Heart left ventricle (tissue), 16 donors: ENCODE measurements at regions not wholly inside any gene's neighbourhood (a gene's known extent, or its start where the extent isn't known, plus 50 kb on each side); places are given as distances from the start of the nearest gene placed in this dataset.

Experiments used
- ATAC-seq, 4 donors: fragments of 200-7000 bp; cut with Tn5 transposase; one replicate each; pipeline ENCODE4 v1.9.1; 2020 to 2022; ENCODE audit warnings: moderate library complexity in 4 of 4, mild to moderate bottlenecking in 3 of 4, moderate number of reproducible peaks in 1 of 4
- DNase-seq, 5 donors: peaks; one replicate each; pipeline ENCODE4 v3.0.0-alpha.2; 2020
- H3K27ac ChIP-seq, 12 donors: fragments of 200-600 bp; sonication (generic) in 4 of 12; one replicate each; pipeline versions ENCODE4 v1.5.0 to v1.8.0; 2016 to 2022; ENCODE audit warnings: mild to moderate bottlenecking in 2 of 12
- H3K27me3 ChIP-seq, 9 donors: fragments of 200-600 bp; sonication (generic) in 2 of 9; one replicate each; pipeline versions ENCODE4 v1.5.1 to v1.8.0; 2016 to 2022; ENCODE audit warnings: mild to moderate bottlenecking in 3 of 9
- H3K36me3 ChIP-seq, 9 donors: fragments of 200-600 bp; sonication (generic) in 2 of 9; one replicate each; pipeline versions ENCODE4 v1.5.0 to v1.8.0; 2018 to 2022; ENCODE audit warnings: mild to moderate bottlenecking in 2 of 9
- H3K4me1 ChIP-seq, 12 donors: fragments of 200-600 bp; sonication (generic) in 4 of 12; one replicate each; pipeline versions ENCODE4 v1.5.0 to v1.8.0; 2016 to 2022; ENCODE audit warnings: mild to moderate bottlenecking in 3 of 12
- H3K4me3 ChIP-seq, 12 donors: fragments of 200-600 bp; sonication (generic) in 4 of 12; one replicate each; pipeline versions ENCODE4 v1.5.0 to v1.8.0; 2017 to 2022; ENCODE audit warnings: mild to moderate bottlenecking in 9 of 12, moderate library complexity in 4 of 12
- H3K9me3 ChIP-seq, 12 donors: fragments of 200-600 bp; sonication (generic) in 4 of 12; one replicate each; pipeline versions ENCODE4 v1.5.0 to v1.8.0; 2016 to 2022; ENCODE audit warnings: mild to moderate bottlenecking in 1 of 12
- CTCF ChIP-seq, 12 donors: fragments of 200-600 bp; sonication (generic) in 4 of 12; IDR thresholded peaks; one replicate each; pipeline versions ENCODE4 v1.5.0 to v1.8.0; 2018 to 2022; ENCODE audit warnings: antibody characterized with exemption in 12 of 12, mild to moderate bottlenecking in 5 of 12
- POLR2A ChIP-seq, 2 donors: fragments of 450-650 bp; IDR thresholded peaks; one replicate each; pipeline ENCODE4 v1.6.1; 2017; ENCODE audit warnings: antibody characterized with exemption in 2 of 2, mild to moderate bottlenecking in 2 of 2, moderate library complexity in 2 of 2
- WGBS, 4 donors: extraction: QIAGEN DNeasy Blood & Tissue Kit in 2 of 4; methylation state at CpG; one replicate each; pipeline versions ENCODE4 v1.1.5 to v1.1.7; 2013 to 2018; 5-methylcytosine and 5-hydroxymethylcytosine counted together
- intact Hi-C, 10 donors: fragments of 100-400 bp; cut with DNase I; formaldehyde crosslinking; loops; one replicate each; pipeline versions ENCODE4 v1.11.1 to v1.14.2; 2022
- donor health status: ischemic (EF 13 %, LVEDD 7.1; RV severe dilation, severe dysfunction).
- donor health status: healthy with polysubstance abuse.
- donor health status: DM: no; HTN: yes; CAD: no.
- donor health status: DM: no; HTN: no; CAD: no.
- donor health status: ischemic (EF 25% LVEDD 6.9; RV normal size, moderate dysfunction).
- donor health status: ischemic (EF 25% LVEDD 5.7; RV mildly dilated, moderate dysfunction).
- donor health status: healthy.
- donor health status: DM: yes; HTN: yes; CAD: no.
- donor health status: ischemic (EF 35%, LVEDD 5.7; RV mildly dilated, moderate dysfunction).
- donor health status: nonischemic (EF 11% LVEDD 7.7; RV severe dilation, severe dysfunction).
- donor health status: DM: yes; HTN: yes; CAD: no.
- donor health status: PGD.
- donor health status: ischemic (EF 29% LVEDD 5.4; RV normal size, mild dysfunction).
- donor health status: nonischemic (EF 23%, LVEDD 6.1; RV moderate dilation, normal function).

GRCh38 chr13:75202981-75203380 lies 279.0 kb downstream of the TBC1D4 start:
- TF ChIP-seq POLR2A (IDR thresholded peaks at IDR 0.05) (no peak), CTCF (IDR thresholded peaks at IDR 0.05) (no peak)
- no peak overlapping the region for H3K27ac ChIP-seq
- 96 to 98% (median 97%) methylated on average over 3 of the region's 3 CpGs for WGBS, 4 donors

GRCh38 chr13:75197803-75198202 lies 284.2 kb downstream of the TBC1D4 start:
- Histone ChIP-seq H3K27ac (peak overlapping the region in 1 of 12 donors; percentile 2), H3K9me3 (no peaks in the 10 kb centered on the region), H3K36me3 (no peaks in the 10 kb centered on the region), H3K4me1 (peaks cover 0 to 43% (median 18%) of the 10 kb centered on the region in 12 donors), H3K4me3 (no peak overlapping the region), H3K27me3 (no peaks in the 10 kb centered on the region)
- TF ChIP-seq CTCF (IDR thresholded peaks at IDR 0.05) (no peak), POLR2A (IDR thresholded peaks at IDR 0.05) (no peak)
- DNase-seq (peak in 1 of 5 donors; percentile 15), ATAC-seq (no peak)
- intact Hi-C loops = loop anchor here in 1 of 10 donors (10.0 kb wide), 1 partner anchor 1063 kb away; the partner anchor contains the start of gene KLF12
- WGBS, 4 donors = 21 to 37% (median 33%) methylated on average over 4 of the region's 4 CpGs

More at GRCh38 chr13:75202981-75203380, 279.0 kb downstream of the TBC1D4 start:
- DNase-seq (no peak), ATAC-seq (no peak)
- Histone ChIP-seq H3K4me1 (peaks cover 0 to 6% (median 0%) of the 10 kb centered on the region in 12 donors), H3K27me3 (no peaks in the 10 kb centered on the region), H3K4me3 (no peak overlapping the region), H3K9me3 (peaks cover 0 to 27% (median 0%) of the 10 kb centered on the region in 12 donors), H3K36me3 (no peaks in the 10 kb centered on the region)
- intact Hi-C loops = no loop called here

GRCh38 chr13:75196147-75196837 lies 285.7 kb downstream of the TBC1D4 start:
- H3K27me3 ChIP-seq = no peaks in the 10 kb centered on the region
- ATAC-seq = peak in 3 of 4 donors; percentile 31 to 69 (median 52)
- 48 to 58% (median 52%) methylated on average over 4 of the region's 4 CpGs for WGBS, 4 donors
- H3K4me3 ChIP-seq = no peak overlapping the region
- no peaks in the 10 kb centered on the region for H3K36me3 ChIP-seq
- peaks cover 0 to 43% (median 18%) of the 10 kb centered on the region in 12 donors for H3K4me1 ChIP-seq
- peak overlapping the region in 7 of 12 donors; percentile 7 to 74 (median 68) for H3K27ac ChIP-seq
- intact Hi-C loops = loop anchor here in 1 of 10 donors (10.0 kb wide), 1 partner anchor 1061 kb away; the partner anchor contains the start of gene KLF12
- TF ChIP-seq POLR2A (IDR thresholded peaks at IDR 0.05) (no peak), CTCF (IDR thresholded peaks at IDR 0.05) (no peak)
- no peak for DNase-seq
- no peaks in the 10 kb centered on the region for H3K9me3 ChIP-seq

- 65 to 70% (median 66%) methylated on average over 7 of the region's 7 CpGs for WGBS, 4 donors
- Histone ChIP-seq H3K4me1 (peaks cover 0 to 43% (median 18%) of the 10 kb centered on the region in 12 donors), H3K27me3 (no peaks in the 10 kb centered on the region), H3K9me3 (no peaks in the 10 kb centered on the region), H3K36me3 (no peaks in the 10 kb centered on the region), H3K27ac (peak overlapping the region; percentile 0 to 74 (median 64)), H3K4me3 (no peak overlapping the region)
- DNase-seq = no peak
- TF ChIP-seq POLR2A (IDR thresholded peaks at IDR 0.05) = no peak
- TF ChIP-seq CTCF (IDR thresholded peaks at IDR 0.05) = no peak
- intact Hi-C loops = loop anchor here in 1 of 10 donors (10.0 kb wide), 1 partner anchor 1061 kb away; the partner anchor contains the start of gene KLF12
- ATAC-seq = peak in 3 of 4 donors; percentile 26 to 64 (median 50)
Observed at GRCh38 chr13:75195495-75196146, 286.3 kb downstream of the TBC1D4 start.
